ENCODE measurements at regions not wholly inside any gene's neighbourhood (a gene's known extent, or its start where the extent isn't known, plus 50 kb on each side); places are given as distances from the start of the nearest gene placed in this dataset.

GRCh38 chr18:73888565-73888964 is 259.1 kb downstream of the FBXO15 start:
- TF ChIP-seq, protein P1, sequence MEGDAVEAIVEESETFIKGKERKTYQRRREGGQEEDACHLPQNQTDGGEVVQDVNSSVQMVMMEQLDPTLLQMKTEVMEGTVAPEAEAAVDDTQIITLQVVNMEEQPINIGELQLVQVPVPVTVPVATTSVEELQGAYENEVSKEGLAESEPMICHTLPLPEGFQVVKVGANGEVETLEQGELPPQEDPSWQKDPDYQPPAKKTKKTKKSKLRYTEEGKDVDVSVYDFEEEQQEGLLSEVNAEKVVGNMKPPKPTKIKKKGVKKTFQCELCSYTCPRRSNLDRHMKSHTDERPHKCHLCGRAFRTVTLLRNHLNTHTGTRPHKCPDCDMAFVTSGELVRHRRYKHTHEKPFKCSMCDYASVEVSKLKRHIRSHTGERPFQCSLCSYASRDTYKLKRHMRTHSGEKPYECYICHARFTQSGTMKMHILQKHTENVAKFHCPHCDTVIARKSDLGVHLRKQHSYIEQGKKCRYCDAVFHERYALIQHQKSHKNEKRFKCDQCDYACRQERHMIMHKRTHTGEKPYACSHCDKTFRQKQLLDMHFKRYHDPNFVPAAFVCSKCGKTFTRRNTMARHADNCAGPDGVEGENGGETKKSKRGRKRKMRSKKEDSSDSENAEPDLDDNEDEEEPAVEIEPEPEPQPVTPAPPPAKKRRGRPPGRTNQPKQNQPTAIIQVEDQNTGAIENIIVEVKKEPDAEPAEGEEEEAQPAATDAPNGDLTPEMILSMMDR (IDR thresholded peaks at IDR 0.05; ENCODE audit: borderline replicate concordance, control extremely low read depth, extremely low read depth, insufficient read depth, missing control alignments): no peak

DNA sequence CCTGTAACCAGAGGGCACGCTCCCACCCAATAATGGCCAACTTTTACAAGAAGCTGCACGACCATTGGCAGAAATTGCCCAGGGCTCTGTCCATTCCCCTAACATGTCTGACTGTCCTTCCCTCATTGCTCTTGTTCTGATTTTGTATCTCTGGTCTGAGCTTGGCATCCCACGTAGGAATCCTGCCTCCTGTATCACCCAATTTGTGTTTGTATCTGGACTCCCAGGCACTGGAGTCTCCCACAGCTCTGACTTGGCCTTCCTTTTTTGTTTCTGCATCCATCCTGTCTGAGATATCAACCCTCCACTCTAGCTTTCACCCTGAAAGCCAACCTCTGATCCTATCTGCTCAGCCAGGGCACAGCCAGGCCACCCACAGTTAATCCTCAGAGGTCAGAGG is 259.8 kb downstream of the FBXO15 start:
- DNase-seq (ENCODE audit: low spot score): no peak
- TF ChIP-seq, protein P1 (IDR thresholded peaks at IDR 0.05; ENCODE audit: borderline replicate concordance, control extremely low read depth, extremely low read depth, insufficient read depth, missing control alignments): no peak
- in situ Hi-C loops (cut with MboI; ENCODE audit: low sequenced_read_pairs, unreplicated experiment): no loop called here

More at GRCh38 chr18:73888565-73888964, 259.1 kb downstream of the FBXO15 start:
- no peak for DNase-seq (ENCODE audit: low spot score)
- in situ Hi-C loops (cut with MboI; ENCODE audit: low sequenced_read_pairs, unreplicated experiment): no loop called here

- no peak for DNase-seq (ENCODE audit: low spot score)
- TF ChIP-seq, protein P1 (IDR thresholded peaks at IDR 0.05; ENCODE audit: borderline replicate concordance, control extremely low read depth, extremely low read depth, insufficient read depth, missing control alignments): no peak
- in situ Hi-C loops (cut with MboI; ENCODE audit: low sequenced_read_pairs, unreplicated experiment): no loop called here
Measured at GRCh38 chr18:73884868-73885267, 262.8 kb downstream of the FBXO15 start.

DNA sequence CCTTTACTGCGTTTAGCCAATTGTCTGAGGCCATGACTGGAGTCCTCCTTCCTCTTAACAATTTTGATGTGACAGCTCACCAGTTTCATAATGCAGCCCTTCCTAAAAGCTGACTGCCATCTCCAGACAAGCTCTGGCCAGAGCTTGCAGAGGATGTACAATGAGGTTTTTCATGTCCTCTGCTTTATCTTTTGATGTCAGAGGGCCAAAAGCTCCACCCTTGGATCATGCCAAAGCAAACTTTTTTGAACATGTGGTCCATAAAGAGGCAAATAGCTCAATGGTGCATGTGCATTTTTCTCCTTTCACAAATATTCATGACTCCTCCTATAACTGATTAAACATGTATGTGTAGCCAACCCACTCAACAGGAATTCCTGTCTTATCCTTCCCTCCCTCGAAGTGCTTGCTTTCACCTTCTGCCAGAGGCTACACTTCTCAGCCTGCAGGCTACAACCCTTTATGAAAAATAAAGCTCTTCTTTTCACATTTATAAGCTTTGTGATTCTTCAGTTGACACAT is 266.2 kb downstream of the FBXO15 start:
- no peak for DNase-seq (ENCODE audit: low spot score)
- TF ChIP-seq, protein P1 (IDR thresholded peaks at IDR 0.05; ENCODE audit: borderline replicate concordance, control extremely low read depth, extremely low read depth, insufficient read depth, missing control alignments): no peak
- in situ Hi-C loops (cut with MboI; ENCODE audit: low sequenced_read_pairs, unreplicated experiment): no loop called here

- TF ChIP-seq, protein P1 (IDR thresholded peaks at IDR 0.05; ENCODE audit: borderline replicate concordance, control extremely low read depth, extremely low read depth, insufficient read depth, missing control alignments): no peak
- in situ Hi-C loops (cut with MboI; ENCODE audit: low sequenced_read_pairs, unreplicated experiment): no loop called here
- DNase-seq (ENCODE audit: low spot score): no peak
Measured at GRCh38 chr18:73880387-73880786, 267.2 kb downstream of the FBXO15 start.

DNA sequence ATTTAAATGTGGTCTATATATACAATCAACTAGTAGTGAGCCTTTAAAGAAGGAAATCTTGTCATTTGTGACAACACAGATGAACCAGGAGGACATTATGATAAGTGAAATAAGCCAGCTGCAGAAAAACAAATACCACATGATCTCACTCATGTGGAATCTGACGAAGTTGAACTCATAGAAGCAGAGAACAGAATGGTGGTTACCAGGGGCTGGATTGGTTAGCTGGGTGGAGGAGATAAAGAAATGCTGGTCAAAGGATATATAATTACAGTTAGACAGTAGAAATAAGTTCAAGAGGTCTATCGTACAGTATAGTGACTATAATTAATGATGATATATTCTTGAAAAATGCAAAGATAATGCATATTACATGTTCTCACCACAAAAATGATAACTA is 267.9 kb downstream of the FBXO15 start:
- in situ Hi-C loops (cut with MboI; ENCODE audit: low sequenced_read_pairs, unreplicated experiment): no loop called here
- no peak for DNase-seq (ENCODE audit: low spot score)
- TF ChIP-seq, protein P1 (IDR thresholded peaks at IDR 0.05; ENCODE audit: borderline replicate concordance, control extremely low read depth, extremely low read depth, insufficient read depth, missing control alignments): no peak

All from GM13976 (cell line).